HEK293 (cell line): ENCODE measurements at regions not wholly inside any gene's neighbourhood (a gene's known extent, or its start where the extent isn't known, plus 50 kb on each side); places are given as distances from the start of the nearest gene placed in this dataset.

Experiments
- CTCF ChIA-PET: fragments of 350-600 bp; formaldehyde crosslinking; extraction: SDS; loops from one replicate; lab custom pipeline; 2021; ENCODE audit warnings: antibody characterized with exemption; lab: Yijun Ruan, JAX
- POLR2A ChIA-PET: fragments of 300-600 bp; formaldehyde crosslinking; extraction: SDS; loops from one replicate; lab custom pipeline; 2020; ENCODE audit warnings: antibody characterized with exemption, inconsistent platforms; lab: Yijun Ruan, JAX
- H3K27ac ChIP-seq: fragments of 200-500 bp; sonication (Bioruptor generic); 2 replicates; pipeline ENCODE4 v1.5.1; 2014; ENCODE audit warnings: low read depth, low read length, control low read depth, inconsistent platforms; ENCODE audit errors: extremely low read depth
- H3K36me3 ChIP-seq, 2 experiments: fragments of 200-500 bp in 1 of 2; sonication (Bioruptor generic) in 1 of 2; 1 replicate in 1 of 2; 2 replicates in 1 of 2; pipeline ENCODE4 v1.5.1; 2014 to 2017; ENCODE audit warnings: inconsistent platforms in 2 of 2, low read length in 2 of 2; ENCODE audit not compliant: control insufficient read depth in 2 of 2, insufficient read depth in 1 of 2
- H3K4me1 ChIP-seq: fragments of 200-500 bp; sonication (Bioruptor generic); 2 replicates; pipeline ENCODE4 v1.5.1; 2014; ENCODE audit warnings: mild to moderate bottlenecking, low read length, inconsistent platforms; ENCODE audit not compliant: control insufficient read depth, insufficient read depth
- H3K4me3 ChIP-seq: 2 replicates; pipeline ENCODE4 v1.5.1; 2011; ENCODE audit warnings: low read depth, mild to moderate bottlenecking, control low read depth, low read length, moderate library complexity
- H3K9me3 ChIP-seq: fragments of 200-500 bp; sonication (Bioruptor generic); 2 replicates; pipeline ENCODE4 v1.5.1; 2014; ENCODE audit warnings: low read depth, low read length, inconsistent platforms; ENCODE audit not compliant: control insufficient read depth, insufficient read depth
- BCL11B ChIP-seq: fragments of 450-650 bp; formaldehyde crosslinking; IDR thresholded peaks from 2 replicates; pipeline ENCODE4 v1.5.1; 2016; ENCODE audit warnings: low read depth, missing biosample characterization, missing genetic modification characterization
- BCL6B ChIP-seq: fragments of 450-650 bp; formaldehyde crosslinking; IDR thresholded peaks from 2 replicates; pipeline ENCODE4 v1.5.1; 2017; ENCODE audit warnings: missing biosample characterization, missing genetic modification characterization
- ELK4 ChIP-seq: IDR thresholded peaks from 2 replicates; pipeline ENCODE4 v1.6.1; 2011; ENCODE audit warnings: mild to moderate bottlenecking, low read depth, low read length, borderline replicate concordance
- GLI2 ChIP-seq: fragments of 450-650 bp; formaldehyde crosslinking; IDR thresholded peaks from 2 replicates; pipeline ENCODE4; 2017; ENCODE audit warnings: missing biosample characterization, missing genetic modification characterization, low read depth, borderline replicate concordance
- GLIS1 ChIP-seq: fragments of 450-650 bp; formaldehyde crosslinking; IDR thresholded peaks from 2 replicates; pipeline ENCODE4 v1.5.1; 2016; ENCODE audit warnings: missing biosample characterization, missing genetic modification characterization
- HOXA7 ChIP-seq: sonication (generic); formaldehyde crosslinking; IDR thresholded peaks from 2 replicates; pipeline ENCODE4 v1.8.1; 2022; ENCODE audit warnings: missing genetic modification reagents, borderline replicate concordance
- OVOL3 ChIP-seq: fragments of 450-650 bp; formaldehyde crosslinking; IDR thresholded peaks from 2 replicates; pipeline ENCODE4 v1.5.1; 2016; ENCODE audit warnings: missing biosample characterization, missing genetic modification characterization
- REPIN1 ChIP-seq: fragments of 450-650 bp; formaldehyde crosslinking; IDR thresholded peaks from 2 replicates; pipeline ENCODE4 v1.5.1; 2017; ENCODE audit warnings: missing biosample characterization, missing genetic modification characterization, low read depth
- SCRT1 ChIP-seq: fragments of 450-650 bp; formaldehyde crosslinking; IDR thresholded peaks from 2 replicates; pipeline ENCODE4 v1.5.1; 2016; ENCODE audit warnings: missing biosample characterization, missing genetic modification characterization, borderline replicate concordance
- SCRT2 ChIP-seq: fragments of 450-650 bp; formaldehyde crosslinking; IDR thresholded peaks from 2 replicates; pipeline ENCODE4 v1.5.1; 2016; ENCODE audit warnings: missing biosample characterization, missing genetic modification characterization
- TCF7L2 ChIP-seq: IDR thresholded peaks from 2 replicates; pipeline ENCODE4 v1.6.1; 2011; ENCODE audit warnings: low read depth, mild to moderate bottlenecking, inconsistent platforms, low read length, moderate library complexity, borderline replicate concordance
- YY1 ChIP-seq: fragments of 450-650 bp; formaldehyde crosslinking; IDR thresholded peaks from 2 replicates; pipeline ENCODE4 v1.5.1; 2018; ENCODE audit warnings: missing biosample characterization, missing genetic modification characterization
- ZBTB1 ChIP-seq: fragments of 450-650 bp; formaldehyde crosslinking; IDR thresholded peaks from 2 replicates; pipeline ENCODE4 v1.5.1; 2016; ENCODE audit warnings: missing biosample characterization, missing genetic modification characterization
- ZFP3 ChIP-seq: fragments of 450-650 bp; formaldehyde crosslinking; IDR thresholded peaks from 2 replicates; pipeline ENCODE4 v1.5.1; 2016; ENCODE audit warnings: low read depth, missing biosample characterization, missing genetic modification characterization
- ZNF169 ChIP-seq: fragments of 450-650 bp; formaldehyde crosslinking; IDR thresholded peaks from 2 replicates; pipeline ENCODE4 v1.5.1; 2016; ENCODE audit warnings: missing biosample characterization, missing genetic modification characterization
- ZNF26 ChIP-seq: fragments of 450-650 bp; formaldehyde crosslinking; IDR thresholded peaks from 2 replicates; pipeline ENCODE4 v1.5.1; 2016; ENCODE audit warnings: missing biosample characterization, missing genetic modification characterization
- ZNF274 ChIP-seq, 2 experiments: fragments of 200-500 bp in 1 of 2; fragments of 450-650 bp in 1 of 2; sonication (Bioruptor generic) in 1 of 2; formaldehyde crosslinking in 1 of 2; IDR thresholded peaks; 2 replicates each; pipeline versions ENCODE4 v1.5.1 to v1.6.1; 2014 to 2016; ENCODE audit warnings: borderline replicate concordance in 1 of 2, inconsistent platforms in 1 of 2, low read length in 1 of 2, missing biosample characterization in 1 of 2, missing genetic modification characterization in 1 of 2
- ZNF280D ChIP-seq: fragments of 450-650 bp; formaldehyde crosslinking; IDR thresholded peaks from 2 replicates; pipeline ENCODE4 v1.5.1; 2016; ENCODE audit warnings: missing biosample characterization, missing genetic modification characterization
- ZNF324 ChIP-seq: fragments of 450-650 bp; formaldehyde crosslinking; IDR thresholded peaks from 2 replicates; pipeline ENCODE4 v1.5.1; 2016; ENCODE audit warnings: missing biosample characterization, missing genetic modification characterization
- ZNF423 ChIP-seq: fragments of 450-650 bp; formaldehyde crosslinking; IDR thresholded peaks from 2 replicates; pipeline ENCODE4 v1.5.1; 2016; ENCODE audit warnings: missing biosample characterization, missing genetic modification characterization
- ZNF501 ChIP-seq: fragments of 450-650 bp; formaldehyde crosslinking; IDR thresholded peaks from 2 replicates; pipeline ENCODE4 v1.5.1; 2016; ENCODE audit warnings: missing biosample characterization, missing genetic modification characterization
- ZNF558 ChIP-seq: fragments of 450-650 bp; formaldehyde crosslinking; IDR thresholded peaks from 2 replicates; pipeline ENCODE4 v1.5.1; 2016; ENCODE audit warnings: missing biosample characterization, missing genetic modification characterization
- ZNF571 ChIP-seq: fragments of 450-650 bp; formaldehyde crosslinking; IDR thresholded peaks from 2 replicates; pipeline ENCODE4 v1.5.0; 2017; ENCODE audit warnings: missing biosample characterization, missing genetic modification characterization
- ZNF621 ChIP-seq: fragments of 450-650 bp; formaldehyde crosslinking; IDR thresholded peaks from 2 replicates; pipeline ENCODE4 v1.5.1; 2017; ENCODE audit warnings: missing biosample characterization, missing genetic modification characterization
- ZNF629 ChIP-seq: fragments of 450-650 bp; formaldehyde crosslinking; IDR thresholded peaks from 2 replicates; pipeline ENCODE4 v1.5.1; 2017; ENCODE audit warnings: missing biosample characterization, missing genetic modification characterization
- ZNF670 ChIP-seq: fragments of 450-650 bp; formaldehyde crosslinking; IDR thresholded peaks from 2 replicates; pipeline ENCODE4 v1.5.1; 2016; ENCODE audit warnings: missing biosample characterization, missing genetic modification characterization, low read depth
- ZNF704 ChIP-seq: fragments of 450-650 bp; formaldehyde crosslinking; IDR thresholded peaks from 2 replicates; pipeline ENCODE4 v1.5.1; 2016; ENCODE audit warnings: missing biosample characterization, missing genetic modification characterization
- ZNF747 ChIP-seq: fragments of 450-650 bp; formaldehyde crosslinking; IDR thresholded peaks from 2 replicates; pipeline ENCODE4 v1.5.1; 2016; ENCODE audit warnings: missing biosample characterization, missing genetic modification characterization
- ZNF777 ChIP-seq: fragments of 450-650 bp; formaldehyde crosslinking; IDR thresholded peaks from 2 replicates; pipeline ENCODE4 v1.5.1; 2017; ENCODE audit warnings: missing biosample characterization, missing genetic modification characterization, borderline replicate concordance

GRCh38 chr20:16203096-16203495 lies 370.2 kb downstream of the KIF16B start:
- Histone ChIP-seq H3K4me3 (no peak overlapping the region), H3K9me3 (no peaks in the 10 kb centered on the region), H3K27ac (no peak overlapping the region), H3K4me1 (no peaks in the 10 kb centered on the region), H3K36me3 (no peaks in the 10 kb centered on the region)
- TF ChIP-seq ZNF747: no peak
- no peak for TF ChIP-seq OVOL3
- TF ChIP-seq HOXA7 (CRISPR knock-in tag): no peak
- TF ChIP-seq ZNF280D (tag by site-specific recombination): no peak
- no peak for TF ChIP-seq ZNF621 (tag by site-specific recombination)
- TF ChIP-seq ZNF558 (tag by site-specific recombination): no peak
- TF ChIP-seq ZNF26 (tag by site-specific recombination): no peak
- TF ChIP-seq ZNF571: no peak
- no peak for TF ChIP-seq ZNF777 (tag by site-specific recombination)
- no peak for TF ChIP-seq GLIS1 (tag by site-specific recombination)
- no peak for TF ChIP-seq BCL11B (tag by site-specific recombination)
- no peak for TF ChIP-seq ZBTB1
- TF ChIP-seq ZFP3: no peak
- no peak for TF ChIP-seq ZNF704
- TF ChIP-seq GLI2 (tag by site-specific recombination): no peak
- TF ChIP-seq ZNF274 (IDR thresholded peaks at IDR 0.05; ENCODE audit: low read length): no peak
- TF ChIP-seq ZNF274 (tag by site-specific recombination; IDR thresholded peaks at IDR 0.05; ENCODE audit: borderline replicate concordance): no peak
- no peak for TF ChIP-seq SCRT2
- TF ChIP-seq ZNF423 (tag by site-specific recombination): no peak
- TF ChIP-seq ELK4: no peak
- no peak for TF ChIP-seq ZNF324 (tag by site-specific recombination)
- TF ChIP-seq, all 188 proteins: peak for 0
- POLR2A ChIA-PET: no interaction called here
- CTCF ChIA-PET: no interaction called here

- CTCF ChIA-PET: interaction anchor here (0.5 kb wide), 1 partner anchor 1268 kb away, joined by 3 read pairs; no protein-coding TSS in a partner anchor
- H3K4me3 ChIP-seq: no peak overlapping the region
- no peak overlapping the region for H3K27ac ChIP-seq
- H3K9me3 ChIP-seq: no peaks in the 10 kb centered on the region
- no peaks in the 10 kb centered on the region for H3K36me3 ChIP-seq
- H3K4me1 ChIP-seq: no peaks in the 10 kb centered on the region
- POLR2A ChIA-PET: no interaction called here
- TF ChIP-seq YY1 (no peak), ZNF704 (no peak), REPIN1 (tag by site-specific recombination) (no peak), ZNF169 (no peak), ZNF501 (tag by site-specific recombination) (no peak), TCF7L2 (no peak), ZNF629 (tag by site-specific recombination) (no peak), SCRT1 (tag by site-specific recombination) (no peak), BCL6B (tag by site-specific recombination) (no peak), ZNF670 (tag by site-specific recombination) (no peak)
Observed at GRCh38 chr20:16201191-16201590, 372.1 kb downstream of the KIF16B start.
